WTC11 (cell line): ENCODE measurements at regions not wholly inside any gene's neighbourhood (a gene's known extent, or its start where the extent isn't known, plus 50 kb on each side); places are given as distances from the start of the nearest gene placed in this dataset.

Experiments
- ATAC-seq: fragments of 200-7000 bp; cut with Tn5 transposase; 2 replicates; pipeline ENCODE4 v1.10.0; 2021; ENCODE audit warnings: mild to moderate bottlenecking, moderate library complexity
- CTCF ChIA-PET: fragments of 300-600 bp; sonication (Branson Sonifier 250); formaldehyde crosslinking; loops from one replicate; lab custom pipeline; 2021; ENCODE audit warnings: antibody characterized with exemption; lab: Charles Lee
- POLR2A ChIA-PET: fragments of 350-600 bp; sonication (Branson Sonifier 250); formaldehyde crosslinking; loops from one replicate; lab custom pipeline; 2021; ENCODE audit warnings: antibody characterized with exemption; lab: Charles Lee
- DNase-seq: peaks from one replicate; pipeline ENCODE4 v3.0.0; 2021; ENCODE audit warnings: low spot score
- H3K27ac Mint-ChIP-seq: 2 replicates; pipeline ENCODE4 v1.8.0; 2021; ENCODE audit warnings: mixed read lengths
- H3K27me3 Mint-ChIP-seq: 2 replicates; pipeline ENCODE4 v1.8.0; 2021; ENCODE audit warnings: low read depth, mild to moderate bottlenecking, moderate library complexity, mixed read lengths
- H3K36me3 Mint-ChIP-seq: 2 replicates; pipeline ENCODE4 v1.8.0; 2021; ENCODE audit warnings: mixed read lengths
- H3K4me1 Mint-ChIP-seq: 2 replicates; pipeline ENCODE4 v1.8.0; 2022; ENCODE audit warnings: mixed read lengths
- H3K4me3 Mint-ChIP-seq: 2 replicates; pipeline ENCODE4 v1.8.0; 2021; ENCODE audit warnings: mild to moderate bottlenecking, moderate library complexity, mixed read lengths
- H3K9me3 Mint-ChIP-seq: 2 replicates; pipeline ENCODE4 v1.8.0; 2021; ENCODE audit warnings: mixed read lengths
- ATF1 ChIP-seq: sonication (generic); formaldehyde crosslinking; IDR thresholded peaks from 2 replicates; pipeline ENCODE4 v1.8.1; 2023; ENCODE audit warnings: mild to moderate bottlenecking, moderate library complexity, missing genetic modification reagents
- CBFB ChIP-seq: sonication (generic); formaldehyde crosslinking; IDR thresholded peaks from 2 replicates; pipeline ENCODE4 v1.8.1; 2022; ENCODE audit warnings: mild to moderate bottlenecking, low read depth, missing genetic modification reagents
- ESRRA ChIP-seq: sonication (generic); formaldehyde crosslinking; IDR thresholded peaks from 2 replicates; pipeline ENCODE4 v1.8.1; 2022; ENCODE audit warnings: mild to moderate bottlenecking, missing genetic modification reagents, borderline replicate concordance
- FOXP1 ChIP-seq: sonication (generic); formaldehyde crosslinking; IDR thresholded peaks from 2 replicates; pipeline ENCODE4 v1.8.0; 2022; ENCODE audit warnings: missing genetic modification reagents, mild to moderate bottlenecking, moderate library complexity, borderline replicate concordance
- HMGA2 ChIP-seq: fragments of 250-450 bp; sonication (Bioruptor Pico); IDR thresholded peaks from 2 replicates; pipeline ENCODE4 v1.4.0; 2021; ENCODE audit warnings: mild to moderate bottlenecking, moderate library complexity
- HMGXB4 ChIP-seq: sonication (generic); formaldehyde crosslinking; IDR thresholded peaks from 2 replicates; pipeline ENCODE4 v1.8.1; 2023; ENCODE audit warnings: mild to moderate bottlenecking, moderate library complexity, missing genetic modification reagents
- NR2C2 ChIP-seq: sonication (generic); formaldehyde crosslinking; IDR thresholded peaks from 2 replicates; pipeline ENCODE4 v1.8.0; 2022; ENCODE audit warnings: mild to moderate bottlenecking, missing genetic modification reagents
- NR3C1 ChIP-seq: sonication (generic); formaldehyde crosslinking; conservative IDR thresholded peaks from 2 replicates; pipeline ENCODE4 v1.8.1; 2023; ENCODE audit warnings: low read depth, mild to moderate bottlenecking, missing genetic modification reagents
- OVOL2 ChIP-seq: fragments of 250-450 bp; sonication (Bioruptor Pico); IDR thresholded peaks from 2 replicates; pipeline ENCODE4 v1.9.0; 2021; ENCODE audit warnings: mild to moderate bottlenecking, borderline replicate concordance
- SOX15 ChIP-seq: fragments of 250-450 bp; sonication (Bioruptor Pico); IDR thresholded peaks from 2 replicates; pipeline ENCODE4 v1.9.0; 2021; ENCODE audit warnings: mild to moderate bottlenecking
- SP1 ChIP-seq: sonication (generic); formaldehyde crosslinking; conservative IDR thresholded peaks from 2 replicates; pipeline ENCODE4 v1.8.1; 2022; ENCODE audit warnings: missing genetic modification reagents
- TCF7 ChIP-seq: sonication (generic); formaldehyde crosslinking; IDR thresholded peaks from 2 replicates; pipeline ENCODE4 v1.8.0; 2022; ENCODE audit warnings: mild to moderate bottlenecking, low read depth, missing genetic modification reagents, moderate library complexity
- ZBTB43 ChIP-seq: sonication (generic); formaldehyde crosslinking; IDR thresholded peaks from 2 replicates; pipeline ENCODE4 v1.8.1; 2023; ENCODE audit warnings: mild to moderate bottlenecking, missing genetic modification reagents
- ZNF232 ChIP-seq: sonication (generic); formaldehyde crosslinking; IDR thresholded peaks from 2 replicates; pipeline ENCODE4 v1.8.0; 2022; ENCODE audit warnings: mild to moderate bottlenecking, missing genetic modification reagents
- ZNF416 ChIP-seq: fragments of 250-450 bp; sonication (Bioruptor Pico); IDR thresholded peaks from 2 replicates; pipeline ENCODE4 v1.9.0; 2021; ENCODE audit warnings: mild to moderate bottlenecking, inconsistent platforms
- ZNF423 ChIP-seq: fragments of 250-450 bp; sonication (Bioruptor Pico); IDR thresholded peaks from 2 replicates; pipeline ENCODE4 v2.1.2; 2022; ENCODE audit warnings: mild to moderate bottlenecking, moderate library complexity
- ZNF512 ChIP-seq: sonication (generic); formaldehyde crosslinking; IDR thresholded peaks from 2 replicates; pipeline ENCODE4 v1.8.1; 2022; ENCODE audit warnings: missing genetic modification reagents, borderline replicate concordance
- ZNF532 ChIP-seq: fragments of 250-450 bp; sonication (Bioruptor Pico); IDR thresholded peaks from 2 replicates; pipeline ENCODE4 v1.9.0; 2021; ENCODE audit warnings: mild to moderate bottlenecking, borderline replicate concordance
- TF ChIP-seq, protein P1 (sequence below): sonication (generic); formaldehyde crosslinking; IDR thresholded peaks from 2 replicates; pipeline ENCODE4 v1.8.1; 2022; ENCODE audit warnings: mild to moderate bottlenecking, missing genetic modification reagents, moderate library complexity, borderline replicate concordance

- CTCF ChIA-PET: interaction anchor here (0.6 to 3.0 kb wide), 4 partner anchors 13 to 98 kb away, joined by 3 to 8 read pairs (median 7); no protein-coding TSS in a partner anchor
- no peak overlapping the region for H3K27ac Mint-ChIP-seq
Measured at GRCh38 chr11:115580927-115581680, 76.9 kb upstream of the CADM1 start.

More at GRCh38 chr11:115580927-115581680, 76.9 kb upstream of the CADM1 start:
- H3K9me3 Mint-ChIP-seq: no peaks in the 10 kb centered on the region
- no peak; the same call in none of the 2 replicates for ATAC-seq
- POLR2A ChIA-PET: interaction anchor here (0.7 to 1.6 kb wide), 2 partner anchors 32 to 53 kb away, joined by 3 read pairs; no protein-coding TSS in a partner anchor
- H3K4me1 Mint-ChIP-seq: peaks cover 35% of the 10 kb centered on the region
- H3K27me3 Mint-ChIP-seq: peaks cover 4% of the 10 kb centered on the region; the same call in 1 of the 2 replicates
- TF ChIP-seq HMGXB4 (CRISPR knock-in tag) (no peak), FOXP1 (CRISPR knock-in tag) (no peak), ZNF232 (CRISPR knock-in tag) (no peak), ZNF512 (CRISPR knock-in tag) (no peak), ATF1 (CRISPR knock-in tag) (no peak), ZNF416 (CRISPR knock-in tag) (no peak), NR3C1 (CRISPR knock-in tag) (no peak), ZNF532 (no peak), HMGA2 (CRISPR knock-in tag) (no peak), SOX15 (CRISPR knock-in tag) (no peak), OVOL2 (CRISPR knock-in tag) (no peak), TCF7 (CRISPR knock-in tag) (no peak), SP1 (CRISPR knock-in tag) (no peak), ZNF423 (CRISPR knock-in tag) (no peak), ESRRA (CRISPR knock-in tag) (no peak), NR2C2 (CRISPR knock-in tag) (no peak), ZBTB43 (CRISPR knock-in tag) (no peak), CBFB (no peak)
- TF ChIP-seq, protein P1, sequence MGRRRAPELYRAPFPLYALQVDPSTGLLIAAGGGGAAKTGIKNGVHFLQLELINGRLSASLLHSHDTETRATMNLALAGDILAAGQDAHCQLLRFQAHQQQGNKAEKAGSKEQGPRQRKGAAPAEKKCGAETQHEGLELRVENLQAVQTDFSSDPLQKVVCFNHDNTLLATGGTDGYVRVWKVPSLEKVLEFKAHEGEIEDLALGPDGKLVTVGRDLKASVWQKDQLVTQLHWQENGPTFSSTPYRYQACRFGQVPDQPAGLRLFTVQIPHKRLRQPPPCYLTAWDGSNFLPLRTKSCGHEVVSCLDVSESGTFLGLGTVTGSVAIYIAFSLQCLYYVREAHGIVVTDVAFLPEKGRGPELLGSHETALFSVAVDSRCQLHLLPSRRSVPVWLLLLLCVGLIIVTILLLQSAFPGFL (CRISPR knock-in tag): no peak
- no peak overlapping the region for H3K4me3 Mint-ChIP-seq
- DNase-seq: no peak
- no peaks in the 10 kb centered on the region for H3K36me3 Mint-ChIP-seq
